ENCODE measurements at regions not wholly inside any gene's neighbourhood (a gene's known extent, or its start where the extent isn't known, plus 50 kb on each side); places are given as distances from the start of the nearest gene placed in this dataset.

GRCh38 chr6:1153696-1154245 lies 158.1 kb upstream of the FOXQ1 start:
- H3K36me3 ChIP-seq (replicated peaks in 1 of 2; ENCODE audit: control insufficient read depth in 1 of 2, insufficient read depth in 2 of 2, low read length in 2 of 2) = no peaks in the 10 kb centered on the region
- H3K27ac ChIP-seq (ENCODE audit: low read depth in 1 of 2, low read length in 2 of 2) = no peak overlapping the region
- no peak overlapping the region for H3K27ac Mint-ChIP-seq
- no peak overlapping the region for H3K4me2 ChIP-seq (replicated peaks; ENCODE audit: extremely low read depth, low read length, poor library complexity, severe bottlenecking)
- peaks cover 0 to 2% of the 10 kb centered on the region in 2 donors for H3K27me3 ChIP-seq (ENCODE audit: control insufficient read depth in 2 of 2, insufficient read depth in 2 of 2, low read length in 2 of 2)
- intact Hi-C loops (cut with micrococcal nuclease) = no loop called here
- no peaks in the 10 kb centered on the region for H3K4me1 ChIP-seq (ENCODE audit: control insufficient read depth in 1 of 2, insufficient read depth in 2 of 2, low read length in 2 of 2)
- no peak for TF ChIP-seq CTCF (IDR thresholded peaks at IDR 0.05)
- peaks cover 3 to 16% (median 8%) of the 10 kb centered on the region in 7 donors for H3K9me3 Mint-ChIP-seq
- H3K27me3 Mint-ChIP-seq (ENCODE audit: low read depth in 3 of 3) = peaks cover 2 to 6% (median 6%) of the 10 kb centered on the region in 3 donors
- no peak for DNase-seq
- H3K4me1 Mint-ChIP-seq = no peaks in the 10 kb centered on the region
- H3K79me2 ChIP-seq (ENCODE audit: insufficient read depth, low read length) = no peaks in the 10 kb centered on the region
- H3K36me3 Mint-ChIP-seq = no peaks in the 10 kb centered on the region
- H2AFZ ChIP-seq (ENCODE audit: insufficient read depth, low read depth, low read length, poor library complexity, severe bottlenecking) = no peak overlapping the region
- H3K9me3 ChIP-seq (replicated peaks in 1 of 2; ENCODE audit: control insufficient read depth in 1 of 2, insufficient read depth in 1 of 2, low read length in 2 of 2) = peaks cover 3 to 5% of the 10 kb centered on the region in 2 donors
- no peak overlapping the region for H3K4me3 ChIP-seq (replicated peaks in 1 of 3; ENCODE audit: low read depth in 2 of 3, low read length in 3 of 3)
- H3K9ac ChIP-seq (ENCODE audit: insufficient read depth, low read length, poor library complexity, severe bottlenecking) = no peak overlapping the region
- H3K4me3 Mint-ChIP-seq = no peak overlapping the region
- no peaks in the 10 kb centered on the region for H4K20me1 ChIP-seq (ENCODE audit: insufficient read depth, low read length)

DNA sequence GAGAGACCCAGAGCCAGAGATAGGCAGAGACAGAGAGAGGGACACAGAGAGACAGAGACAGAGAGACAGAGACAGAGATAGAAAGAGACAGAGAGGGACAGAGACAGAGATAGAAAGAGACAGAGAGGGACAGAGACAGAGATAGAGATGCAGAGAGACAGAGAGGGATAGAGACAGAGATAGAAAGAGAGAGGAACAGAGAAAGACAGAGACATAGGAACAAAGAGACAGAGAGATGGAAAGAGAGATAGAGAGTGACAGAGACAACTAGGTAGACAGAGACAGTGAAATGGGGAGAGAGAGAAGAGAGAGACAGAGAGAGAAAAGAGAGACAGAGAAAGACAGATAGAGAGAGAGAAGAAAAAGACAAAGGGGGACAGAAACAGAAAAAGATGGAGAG lies 165.4 kb upstream of the FOXQ1 start:
- Histone ChIP-seq H3K27me3 (ENCODE audit: control insufficient read depth in 2 of 2, insufficient read depth in 2 of 2, low read length in 2 of 2) (no peaks in the 10 kb centered on the region), H3K4me2 (replicated peaks; ENCODE audit: extremely low read depth, low read length, poor library complexity, severe bottlenecking) (no peak overlapping the region), H4K20me1 (ENCODE audit: insufficient read depth, low read length) (no peaks in the 10 kb centered on the region), H3K9me3 (replicated peaks in 1 of 2; ENCODE audit: control insufficient read depth in 1 of 2, insufficient read depth in 1 of 2, low read length in 2 of 2) (no peaks in the 10 kb centered on the region), H3K27ac (ENCODE audit: low read depth in 1 of 2, low read length in 2 of 2) (no peak overlapping the region), H2AFZ (ENCODE audit: insufficient read depth, low read depth, low read length, poor library complexity, severe bottlenecking) (no peak overlapping the region), H3K4me3 (replicated peaks in 1 of 3; ENCODE audit: low read depth in 2 of 3, low read length in 3 of 3) (no peak overlapping the region), H3K79me2 (ENCODE audit: insufficient read depth, low read length) (no peaks in the 10 kb centered on the region), H3K4me1 (ENCODE audit: control insufficient read depth in 1 of 2, insufficient read depth in 2 of 2, low read length in 2 of 2) (no peaks in the 10 kb centered on the region), H3K36me3 (replicated peaks in 1 of 2; ENCODE audit: control insufficient read depth in 1 of 2, insufficient read depth in 2 of 2, low read length in 2 of 2) (no peaks in the 10 kb centered on the region), H3K9ac (ENCODE audit: insufficient read depth, low read length, poor library complexity, severe bottlenecking) (no peak overlapping the region)
- TF ChIP-seq CTCF (IDR thresholded peaks at IDR 0.05) = no peak
- no peak overlapping the region for H3K27ac Mint-ChIP-seq
- no peaks in the 10 kb centered on the region for H3K9me3 Mint-ChIP-seq
- no peak overlapping the region for H3K4me3 Mint-ChIP-seq
- H3K36me3 Mint-ChIP-seq = no peaks in the 10 kb centered on the region
- intact Hi-C loops (cut with micrococcal nuclease) = no loop called here
- H3K4me1 Mint-ChIP-seq = no peaks in the 10 kb centered on the region
- peaks cover 8 to 14% (median 9%) of the 10 kb centered on the region in 3 donors for H3K27me3 Mint-ChIP-seq (ENCODE audit: low read depth in 3 of 3)
- DNase-seq = no peak
